Transverse colon (tissue), 4 donors: ENCODE measurements at regions not wholly inside any gene's neighbourhood (a gene's known extent, or its start where the extent isn't known, plus 50 kb on each side); places are given as distances from the start of the nearest gene placed in this dataset.

Experiments
- CTCF ChIP-seq, 5 experiments: fragments of 200-600 bp in 3 of 5; fragments of 450-650 bp in 2 of 5; sonication (generic) in 3 of 5; IDR thresholded peaks; 1 replicate in 2 of 5; 2 replicates in 3 of 5; pipeline ENCODE4 v1.5.1; 2016 to 2017; ENCODE audit warnings: antibody characterized with exemption in 5 of 5, inconsistent platforms in 3 of 5, mild to moderate bottlenecking in 2 of 5, moderate library complexity in 1 of 5
- EP300 ChIP-seq: sonication (generic); formaldehyde crosslinking; IDR thresholded peaks from one replicate; pipeline ENCODE4 v1.6.1; 2017; ENCODE audit warnings: antibody characterized with exemption, low read depth
- POLR2A ChIP-seq: fragments of 450-650 bp; IDR thresholded peaks from one replicate; pipeline ENCODE4 v1.6.1; 2016; ENCODE audit warnings: antibody characterized with exemption, mild to moderate bottlenecking, moderate library complexity
- POLR2AphosphoS5 ChIP-seq, 3 donors: sonication (generic); formaldehyde crosslinking; IDR thresholded peaks; one replicate each; pipeline ENCODE4 v1.6.1; 2016; ENCODE audit warnings: antibody characterized with exemption in 3 of 3

- TF ChIP-seq CTCF (IDR thresholded peaks at IDR 0.05), result no peak
- TF ChIP-seq POLR2A, result no peak
- no peak for TF ChIP-seq EP300
- no peak for TF ChIP-seq POLR2AphosphoS5 (IDR thresholded peaks at IDR 0.05)
Measured at GRCh38 chr3:18766974-18767373, 341.8 kb upstream of the SATB1 start.
